Gastroesophageal sphincter (tissue), 3 donors: ENCODE measurements at regions not wholly inside any gene's neighbourhood (a gene's known extent, or its start where the extent isn't known, plus 50 kb on each side); places are given as distances from the start of the nearest gene placed in this dataset.

Source experiments
- CTCF ChIP-seq, 4 experiments: fragments of 200-600 bp in 2 of 4; fragments of 450-650 bp in 2 of 4; sonication (generic) in 1 of 4; IDR thresholded peaks; one replicate each; pipeline ENCODE4 v1.5.1; 2017 to 2019; ENCODE audit warnings: antibody characterized with exemption in 4 of 4, mild to moderate bottlenecking in 2 of 4, moderate library complexity in 2 of 4
- POLR2A ChIP-seq, 2 donors: fragments of 450-650 bp; IDR thresholded peaks; one replicate each; pipeline ENCODE4 v1.6.1; 2017; ENCODE audit warnings: antibody characterized with exemption in 2 of 2, mild to moderate bottlenecking in 2 of 2, moderate library complexity in 1 of 2

- no peak for TF ChIP-seq CTCF (IDR thresholded peaks at IDR 0.05)
- no peak for TF ChIP-seq POLR2A (IDR thresholded peaks at IDR 0.05)
Observed at GRCh38 chr12:25054076-25054782, 105.3 kb upstream of the BCAT1 start.
